GM19372 (cell line): ENCODE measurements at regions not wholly inside any gene's neighbourhood (a gene's known extent, or its start where the extent isn't known, plus 50 kb on each side); places are given as distances from the start of the nearest gene placed in this dataset.
A peak's percentile ranks its signal among the peaks of the same experiment; 100 is the strongest.
"Not testable (repeated sequence)": the region's sequence is repeated elsewhere in the genome, so short reads cannot be mapped to it uniquely, and the experiment has no call there.

Experiments used
- ATAC-seq: cut with Tn5 transposase; IDR thresholded peaks from one replicate; pipeline ENCODE4 v1.9.1; 2021; ENCODE audit warnings: mild to moderate bottlenecking, low read depth, moderate library complexity; ENCODE audit not compliant: unreplicated experiment

DNA sequence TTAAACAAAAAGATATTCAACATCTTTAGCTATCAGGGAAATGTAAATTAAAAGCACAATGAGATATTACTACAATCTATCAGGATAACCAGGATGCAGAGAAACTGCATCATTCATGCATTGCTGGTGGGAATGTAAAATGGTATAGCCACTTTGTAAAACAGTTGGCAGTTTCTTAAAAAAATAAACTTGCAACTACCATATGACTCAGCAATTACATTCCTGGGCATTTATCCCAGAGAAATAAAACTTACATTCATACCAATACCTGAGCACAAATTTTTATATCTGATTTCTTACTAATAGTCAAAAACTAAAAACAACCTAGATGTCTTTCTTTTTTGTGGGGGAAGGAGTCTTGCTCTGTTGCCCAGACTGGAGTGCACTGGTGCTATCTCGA is 190.3 kb upstream of the TAB2 start:
- no peak for ATAC-seq

GRCh38 chr6:149128489-149129145 is 188.9 kb upstream of the TAB2 start:
- no peak for ATAC-seq

- no peak for ATAC-seq
Measured at GRCh38 chr6:149129371-149130077, 188.0 kb upstream of the TAB2 start.

GRCh38 chr6:149130090-149130489 is 187.4 kb upstream of the TAB2 start:
- no peak for ATAC-seq

DNA sequence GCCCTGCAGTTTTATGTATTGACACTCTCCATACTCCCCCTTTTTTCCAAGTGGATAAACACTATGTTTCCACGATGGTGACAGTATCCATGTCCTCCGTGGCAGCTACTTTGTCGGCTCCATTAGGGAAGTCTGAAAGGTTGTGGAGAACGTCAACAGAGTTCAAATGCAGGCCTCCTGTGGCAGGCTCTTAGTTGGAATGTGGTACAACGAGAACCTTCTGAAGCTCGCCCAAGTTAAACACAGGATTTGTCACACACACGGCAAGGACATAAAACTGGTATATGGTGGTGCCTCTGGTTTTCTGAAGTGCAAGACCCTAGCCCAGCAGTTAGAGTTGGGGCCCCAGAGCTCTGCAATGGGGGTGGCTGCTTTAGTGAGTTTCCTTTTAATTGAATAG is 187.0 kb upstream of the TAB2 start:
- ATAC-seq = no peak

DNA sequence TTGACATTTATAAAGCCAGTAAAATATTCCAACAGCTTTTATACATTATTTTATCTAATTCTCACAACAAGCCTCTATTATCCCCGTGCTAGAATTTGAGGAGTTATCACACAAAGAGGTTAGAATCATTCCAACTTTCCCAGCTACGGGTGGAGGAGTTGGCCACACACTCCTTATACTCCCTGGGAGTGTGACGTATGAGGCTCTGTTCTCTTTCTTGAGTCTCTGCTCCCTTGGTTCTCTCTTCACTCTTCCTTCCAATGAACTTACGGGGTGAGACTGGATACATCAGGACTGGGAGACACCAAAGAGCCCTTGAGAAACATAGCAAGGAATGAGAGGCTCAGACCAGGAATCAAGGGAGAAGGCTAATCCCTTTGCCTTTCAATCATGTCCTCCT is 185.6 kb upstream of the TAB2 start:
- ATAC-seq = no peak

- no peak for ATAC-seq
Measured at GRCh38 chr6:149132336-149132735, 185.2 kb upstream of the TAB2 start.

- no peak for ATAC-seq
Measured at GRCh38 chr6:149134511-149134933, 183.0 kb upstream of the TAB2 start.

GRCh38 chr6:149135809-149136208 is 181.7 kb upstream of the TAB2 start:
- ATAC-seq = no peak

- no peak for ATAC-seq
Measured at GRCh38 chr6:149136273-149136912, 181.1 kb upstream of the TAB2 start.

DNA sequence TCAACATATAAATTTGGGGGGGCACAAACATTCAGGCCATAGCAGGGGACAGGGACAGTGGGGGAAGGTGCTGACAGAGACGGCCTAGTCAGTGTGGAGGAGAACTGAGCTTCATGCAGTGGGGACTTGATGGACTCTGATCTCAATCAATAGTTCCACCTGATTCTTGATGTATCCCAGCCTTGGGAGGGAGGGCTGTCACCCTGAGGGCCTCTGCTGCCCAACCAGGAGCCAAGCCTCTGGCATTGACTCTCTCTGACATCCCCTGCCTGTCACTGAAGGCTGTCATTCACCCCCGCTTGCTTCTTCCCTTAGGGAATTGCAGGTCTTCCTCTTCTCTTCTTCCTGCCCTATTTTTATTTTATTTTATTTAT is 180.6 kb upstream of the TAB2 start:
- no peak for ATAC-seq

DNA sequence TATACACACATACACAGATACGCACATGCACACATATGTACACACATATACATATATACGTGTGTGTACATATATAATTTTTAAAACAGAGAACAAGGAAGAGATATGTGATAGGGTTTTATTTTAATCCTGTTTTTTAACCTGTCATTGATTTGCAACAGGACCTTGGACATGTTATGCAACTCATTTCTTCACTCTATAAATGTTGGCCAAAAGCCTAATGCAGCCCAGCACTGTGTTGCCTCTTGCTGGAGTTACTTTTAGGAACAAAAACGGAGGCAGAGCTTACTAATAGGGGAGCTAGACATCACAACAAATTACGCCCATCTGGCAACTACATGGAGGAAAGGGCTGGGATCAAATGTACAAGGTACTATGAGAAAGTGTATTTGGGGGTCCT is 179.9 kb upstream of the TAB2 start:
- ATAC-seq = no peak

GRCh38 chr6:149138089-149138488 is 179.4 kb upstream of the TAB2 start:
- ATAC-seq = no peak

GRCh38 chr6:149138699-149139294 is 178.7 kb upstream of the TAB2 start:
- no peak for ATAC-seq

DNA sequence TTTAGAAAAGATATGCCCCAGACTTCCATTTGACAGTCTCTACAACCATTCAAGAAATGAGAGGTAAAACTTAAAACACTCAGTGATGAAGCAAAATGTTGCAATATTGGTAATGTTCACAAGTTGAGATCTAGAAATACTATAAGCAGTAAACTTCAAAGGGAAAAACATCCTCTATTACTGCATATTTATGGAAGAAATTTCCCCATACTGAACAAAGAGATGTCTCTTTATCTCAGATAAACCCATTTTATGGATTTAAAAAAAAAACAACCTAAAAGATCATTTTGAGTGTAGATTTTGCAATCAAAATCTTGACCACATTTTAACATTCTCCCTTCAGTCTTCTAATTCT is 177.8 kb upstream of the TAB2 start:
- no peak for ATAC-seq

DNA sequence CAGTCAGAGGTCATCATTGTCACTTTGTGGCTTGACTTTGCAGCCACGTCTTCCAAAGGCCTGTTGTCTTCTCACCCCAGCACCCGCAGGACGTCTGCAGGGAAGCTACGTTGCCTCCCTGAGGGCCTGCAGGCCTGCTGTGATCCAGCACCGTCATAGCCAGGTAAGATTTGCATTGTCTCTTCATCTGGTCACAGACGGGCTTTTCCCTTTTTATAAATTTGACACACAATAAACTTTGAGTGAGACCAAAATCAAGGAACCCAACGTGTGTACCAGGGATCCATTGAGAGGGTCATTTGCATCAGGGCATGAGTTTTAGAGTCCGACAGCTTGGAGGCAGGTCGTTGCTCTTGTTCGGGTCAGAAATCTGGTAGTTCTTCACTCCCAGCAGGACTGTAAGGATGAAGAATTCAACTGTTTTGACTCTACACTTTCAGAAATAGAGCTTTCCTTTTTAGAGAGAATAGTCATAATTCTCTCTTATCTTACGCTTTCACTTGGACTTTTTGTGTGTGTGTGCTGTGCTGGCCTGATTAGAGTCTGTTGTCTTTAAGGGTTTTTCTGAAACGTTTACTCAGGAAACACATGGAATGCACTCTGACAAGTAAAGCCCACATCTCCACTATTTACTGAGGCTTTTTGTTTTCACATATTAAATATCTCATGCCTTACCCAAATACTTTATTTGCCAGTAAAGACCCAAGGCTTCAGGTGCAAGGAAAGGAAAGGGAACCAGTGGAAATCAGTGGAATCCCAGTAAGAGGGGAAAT is 177.2 kb upstream of the TAB2 start:
- peak; percentile 75 for ATAC-seq

DNA sequence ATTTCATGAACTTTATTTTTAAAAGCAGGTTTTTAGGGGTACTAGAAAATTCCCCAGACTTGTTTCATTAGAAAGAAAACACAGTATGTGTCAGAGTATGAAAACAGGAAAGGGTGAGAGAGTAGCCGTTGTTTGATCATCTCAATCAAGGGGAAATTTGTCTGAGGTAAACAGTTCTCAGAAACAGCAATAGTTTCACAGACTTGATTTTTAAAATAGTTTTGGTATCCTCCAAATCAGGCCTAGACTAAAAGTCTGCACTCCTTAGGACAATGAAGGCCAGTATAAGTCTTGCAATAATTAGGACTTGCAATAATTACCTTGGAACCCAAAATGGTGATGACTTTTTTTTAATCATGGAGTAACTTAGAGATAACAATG is 176.6 kb upstream of the TAB2 start:
- ATAC-seq = peak; percentile 50

GRCh38 chr6:149142924-149143429 is 174.5 kb upstream of the TAB2 start:
- ATAC-seq = no peak

DNA sequence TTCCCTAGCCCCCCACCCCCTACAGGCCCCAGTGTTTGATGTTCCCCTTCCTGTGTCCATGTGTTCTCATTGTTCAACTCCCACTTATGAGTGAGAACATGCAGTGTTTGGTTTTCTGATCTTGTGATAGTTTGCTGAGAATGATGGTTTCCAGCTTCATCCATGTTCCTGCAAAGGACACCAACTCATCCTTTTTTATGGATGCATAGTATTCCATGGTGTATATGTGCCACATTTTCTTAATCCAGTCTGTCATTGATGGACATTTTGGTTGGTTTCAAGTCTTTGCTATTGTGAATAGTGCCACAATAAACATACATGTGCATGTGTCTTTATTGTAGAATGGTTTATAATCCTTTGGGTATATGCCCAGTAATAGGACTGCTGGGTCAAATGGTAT is 171.7 kb upstream of the TAB2 start:
- ATAC-seq = not testable (repeated sequence)

GRCh38 chr6:149147195-149147594 is 170.3 kb upstream of the TAB2 start:
- no peak for ATAC-seq
